ENCODE measurements at regions not wholly inside any gene's neighbourhood (a gene's known extent, or its start where the extent isn't known, plus 50 kb on each side); places are given as distances from the start of the nearest gene placed in this dataset.

- no peak for DNase-seq
- Mint-ChIP-seq H3K36me3 (ENCODE audit: insufficient read depth in 1 of 3, low read depth in 3 of 3) (no peaks in the 10 kb centered on the region; a peak in 1 of 7 replicates), H3K27me3 (ENCODE audit: low read depth) (peaks cover 2% of the 10 kb centered on the region; the same call in 1 of the 2 replicates), H3K9me3 (no peaks in the 10 kb centered on the region), H3K4me1 (peaks cover 4% of the 10 kb centered on the region in 2 experiments; a peak in 2 of 4 replicates), H3K27ac (peak overlapping the region in 1 of 3 experiments; percentile 8; a peak in 1 of 7 replicates), H3K4me3 (no peak overlapping the region)
- no peak overlapping the region for H4K91ac ChIP-seq (ENCODE audit: insufficient read length, low read depth, low read length)
- H3K79me1 ChIP-seq (ENCODE audit: insufficient read depth, low read depth, low read length, poor library complexity, severe bottlenecking) = no peaks in the 10 kb centered on the region
- TF ChIP-seq CTCF (conservative IDR thresholded peaks at IDR 0.05) = no peak
- H2BK12ac ChIP-seq (ENCODE audit: insufficient read length, low read depth, low read length) = no peak overlapping the region
- H4K8ac ChIP-seq (replicated peaks; ENCODE audit: insufficient read length, low read depth, low read length) = no peak overlapping the region
- H2AFZ ChIP-seq (ENCODE audit: low read length) = no peak overlapping the region
- no peak overlapping the region for H3K27ac ChIP-seq (ENCODE audit: insufficient read length, low read depth, low read length)
- H2BK20ac ChIP-seq (ENCODE audit: low read depth, low read length, poor library complexity, severe bottlenecking) = no peak overlapping the region
- H3K4me1 ChIP-seq (ENCODE audit: insufficient read depth, low read length) = no peaks in the 10 kb centered on the region
- H3K9me3 ChIP-seq (ENCODE audit: control insufficient read depth, low read depth, low read length) = no peaks in the 10 kb centered on the region
- WGBS (ENCODE audit: extremely low coverage, insufficient read length, low lambda C conversion rate) = no CpG with 5 or more reads among the region's 18 CpGs
- no peak overlapping the region for H3K4ac ChIP-seq (ENCODE audit: low read depth, low read length)
- H2AK5ac ChIP-seq (ENCODE audit: insufficient read length, low read length) = no peak overlapping the region
- H4K5ac ChIP-seq (ENCODE audit: insufficient read length, low read depth, low read length) = no peak overlapping the region
- H3T11ph ChIP-seq (ENCODE audit: low read length) = no peak overlapping the region
- no peak overlapping the region for H2BK5ac ChIP-seq (ENCODE audit: insufficient read length, low read length)
- no peak overlapping the region for H3K4me2 ChIP-seq (ENCODE audit: insufficient read depth, insufficient read length, low read length)
- no peaks in the 10 kb centered on the region for H3K27me3 ChIP-seq (ENCODE audit: insufficient read depth, low read length)
- H3K23me2 ChIP-seq (ENCODE audit: insufficient read length, low read depth, low read length, poor library complexity, severe bottlenecking) = no peaks in the 10 kb centered on the region
- no peak overlapping the region for H2BK120ac ChIP-seq (ENCODE audit: low read depth, low read length, poor library complexity, severe bottlenecking)
- no peak overlapping the region for H3K18ac ChIP-seq (ENCODE audit: insufficient read length, low read depth, low read length)
- no peak overlapping the region for H3K23ac ChIP-seq (ENCODE audit: insufficient read length, low read depth, low read length)
- H3K14ac ChIP-seq (ENCODE audit: insufficient read depth, low read length) = no peak overlapping the region
- no peaks in the 10 kb centered on the region for H4K20me1 ChIP-seq (ENCODE audit: control insufficient read depth, insufficient read depth, insufficient read length)
- H3K79me2 ChIP-seq (ENCODE audit: insufficient read depth, low read length) = no peaks in the 10 kb centered on the region
- no peak overlapping the region for H2BK15ac ChIP-seq (ENCODE audit: low read depth, low read length)
- H3K56ac ChIP-seq (ENCODE audit: insufficient read length, low read depth, low read length) = no peak overlapping the region
- H3K9ac ChIP-seq (ENCODE audit: extremely low read depth, insufficient read length, low read length) = no peak overlapping the region
These were observed 141.9 kb upstream of the KLF6 start for GRCh38 chr10:3926675-3927525.
